Left lobe of liver (tissue), 2 donors: ENCODE measurements at regions not wholly inside any gene's neighbourhood (a gene's known extent, or its start where the extent isn't known, plus 50 kb on each side); places are given as distances from the start of the nearest gene placed in this dataset.

Experiments used
- ATAC-seq: fragments of 200-7000 bp; cut with Tn5 transposase; one replicate; pipeline ENCODE4 v1.9.1; 2020; ENCODE audit warnings: mild to moderate bottlenecking, moderate library complexity
- DNase-seq: peaks from one replicate; pipeline ENCODE4 v3.0.0-alpha.2; 2020; ENCODE audit warnings: low spot score
- donor health status: DM: no; HTN: no; CAD: no; lungs with moderate emphysema.
- donor health status: DM: no; HTN: yes; CAD: no.

GRCh38 chr15:67980171-67980570, 73.9 kb upstream of the PIAS1 start:
- DNase-seq (no peak), ATAC-seq (no peak)

GRCh38 chr15:67980773-67981685, 73.1 kb upstream of the PIAS1 start:
- DNase-seq (no peak), ATAC-seq (no peak)

GRCh38 chr15:67981848-67982247, 72.3 kb upstream of the PIAS1 start:
- no peak for ATAC-seq
- no peak for DNase-seq

GRCh38 chr15:67991706-67992105, 62.4 kb upstream of the PIAS1 start:
- no peak for ATAC-seq

GRCh38 chr15:67992411-67992810, 61.7 kb upstream of the PIAS1 start:
- no peak for ATAC-seq
- DNase-seq = no peak

More at GRCh38 chr15:67991706-67992105, 62.4 kb upstream of the PIAS1 start:
- DNase-seq = no peak

GRCh38 chr15:67992834-67993233, 61.3 kb upstream of the PIAS1 start:
- no peak for ATAC-seq

GRCh38 chr15:67997996-67998395, 56.1 kb upstream of the PIAS1 start:
- ATAC-seq = no peak
- DNase-seq = no peak

More at GRCh38 chr15:67992834-67993233, 61.3 kb upstream of the PIAS1 start:
- DNase-seq = no peak

GRCh38 chr15:67998599-67999133, 55.4 kb upstream of the PIAS1 start:
- DNase-seq (no peak), ATAC-seq (no peak)

GRCh38 chr15:67999320-68000100, 54.6 kb upstream of the PIAS1 start:
- DNase-seq (no peak), ATAC-seq (no peak)

GRCh38 chr15:68000754-68001153, 53.4 kb upstream of the PIAS1 start:
- ATAC-seq (no peak), DNase-seq (no peak)

GRCh38 chr15:68001811-68002210, 52.3 kb upstream of the PIAS1 start:
- ATAC-seq (no peak), DNase-seq (no peak)

GRCh38 chr15:68003297-68003696, 50.8 kb upstream of the PIAS1 start:
- peak; percentile 13 for ATAC-seq
- DNase-seq = no peak
